ENCODE measurements at regions not wholly inside any gene's neighbourhood (a gene's known extent, or its start where the extent isn't known, plus 50 kb on each side); places are given as distances from the start of the nearest gene placed in this dataset.

GRCh38 chr5:164351245-164351834, 845.9 kb downstream of the MAT2B start:
- no peak for DNase-seq (ENCODE audit: low read depth)

- no peak for DNase-seq (ENCODE audit: low read depth)
These were observed 847.3 kb downstream of the MAT2B start for GRCh38 chr5:164352695-164353094.

- no peak for DNase-seq (ENCODE audit: low read depth)
These were observed 847.7 kb downstream of the MAT2B start for GRCh38 chr5:164353155-164353554.

GRCh38 chr5:164354139-164354751, 848.8 kb downstream of the MAT2B start:
- DNase-seq (ENCODE audit: low read depth), result no peak

GRCh38 chr5:164355267-164355830, 849.9 kb downstream of the MAT2B start:
- DNase-seq (ENCODE audit: low read depth), result no peak

GRCh38 chr5:164356790-164357189, 851.4 kb downstream of the MAT2B start:
- DNase-seq (ENCODE audit: low read depth), result no peak

DNA sequence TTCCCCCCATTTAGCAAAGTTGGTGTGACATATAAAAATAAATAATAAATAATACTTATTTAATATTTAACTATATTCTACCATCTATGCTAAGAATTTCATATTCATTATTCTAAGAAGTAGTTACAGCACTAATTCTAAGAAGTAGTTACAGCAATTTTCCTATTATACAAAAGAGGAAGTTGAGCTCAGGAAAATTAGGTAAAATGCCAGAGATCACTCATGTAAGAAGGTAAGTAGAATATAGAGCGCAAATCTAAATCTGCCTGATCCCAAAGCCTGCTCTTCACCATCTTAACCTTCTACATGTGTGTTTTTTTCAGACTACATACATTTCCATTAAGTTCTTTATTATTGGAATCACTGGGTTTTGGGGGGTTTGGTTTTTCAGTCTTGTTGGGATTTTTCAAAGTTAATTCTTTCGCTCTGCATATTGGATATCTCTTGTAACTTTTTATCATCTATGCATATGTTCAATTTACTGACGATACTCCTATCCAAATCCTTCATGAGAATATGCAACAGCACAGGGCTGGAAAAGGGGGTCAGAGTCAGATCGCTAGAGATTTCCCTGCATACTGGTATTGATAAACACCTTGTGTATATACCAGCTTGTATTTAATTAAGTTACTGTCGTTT, 852.1 kb downstream of the MAT2B start:
- no peak for DNase-seq (ENCODE audit: low read depth)

GRCh38 chr5:164358531-164359259, 853.3 kb downstream of the MAT2B start:
- no peak for DNase-seq (ENCODE audit: low read depth)

DNA sequence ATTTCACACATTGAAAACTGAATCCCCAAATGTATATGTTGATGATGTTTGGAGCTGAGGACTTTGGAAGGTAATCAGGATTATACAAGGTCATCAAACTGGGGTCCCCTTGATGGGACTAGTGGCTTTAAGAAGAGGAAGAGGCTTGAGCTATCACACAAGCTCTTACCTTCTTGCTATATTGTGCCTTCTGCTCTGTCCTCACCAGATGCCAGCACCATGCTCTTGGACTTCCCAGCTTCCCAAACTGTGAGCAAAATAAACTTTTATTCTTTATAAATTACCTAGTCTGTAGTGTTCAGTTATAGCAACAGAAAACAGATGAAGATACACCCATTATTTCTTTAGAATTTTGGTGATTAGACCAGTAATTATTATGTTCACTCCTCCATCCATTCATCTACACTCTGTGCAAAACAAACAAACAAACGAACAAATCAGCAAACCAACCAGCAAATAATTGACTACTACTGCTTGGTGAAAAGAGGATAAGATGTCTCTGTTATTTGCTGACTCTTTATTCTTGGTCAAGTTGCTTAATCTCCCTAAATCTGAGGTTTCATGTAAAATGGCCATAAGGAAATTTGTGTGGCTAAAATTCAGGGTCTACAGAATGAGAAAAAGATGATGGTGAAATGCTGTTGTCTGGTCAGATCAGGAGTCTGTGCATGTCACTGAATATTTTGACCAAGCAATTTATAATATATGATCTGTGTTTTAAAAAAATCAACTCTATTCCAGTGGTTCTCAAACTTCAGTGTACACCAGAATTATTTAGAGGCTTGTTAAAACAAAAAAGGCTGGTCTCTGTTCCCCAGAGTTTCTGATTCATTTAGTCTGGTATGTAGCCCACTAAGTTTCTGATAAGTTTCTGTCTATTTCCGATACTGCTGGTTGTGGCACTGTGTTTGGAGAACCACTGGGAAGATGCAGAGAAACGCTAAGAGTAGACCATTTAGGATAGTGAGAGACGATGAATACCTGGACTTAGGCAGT, 854.1 kb downstream of the MAT2B start:
- DNase-seq (ENCODE audit: low read depth), result no peak

DNA sequence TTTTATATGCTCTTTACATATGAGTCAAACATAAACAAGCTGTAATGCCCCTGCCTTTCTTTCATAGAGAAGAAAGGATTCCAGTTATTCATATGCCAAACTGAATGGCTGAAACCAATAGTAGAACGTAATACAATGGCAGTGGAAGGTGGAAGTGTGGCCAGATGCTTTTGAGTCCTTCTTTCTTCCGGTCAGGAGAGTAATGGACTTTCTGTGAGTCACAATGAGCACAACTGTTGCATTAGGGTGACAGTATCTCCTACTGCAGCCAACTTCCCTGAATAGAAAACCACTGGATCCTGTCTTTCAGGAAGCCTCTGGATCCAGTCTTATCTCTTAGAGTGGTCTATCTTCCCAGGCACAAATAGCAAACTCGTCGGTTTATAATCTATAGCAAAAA, 855.2 kb downstream of the MAT2B start:
- no peak for DNase-seq (ENCODE audit: low read depth)

GRCh38 chr5:164361986-164362385, 856.6 kb downstream of the MAT2B start:
- DNase-seq (ENCODE audit: low read depth), result no peak

DNA sequence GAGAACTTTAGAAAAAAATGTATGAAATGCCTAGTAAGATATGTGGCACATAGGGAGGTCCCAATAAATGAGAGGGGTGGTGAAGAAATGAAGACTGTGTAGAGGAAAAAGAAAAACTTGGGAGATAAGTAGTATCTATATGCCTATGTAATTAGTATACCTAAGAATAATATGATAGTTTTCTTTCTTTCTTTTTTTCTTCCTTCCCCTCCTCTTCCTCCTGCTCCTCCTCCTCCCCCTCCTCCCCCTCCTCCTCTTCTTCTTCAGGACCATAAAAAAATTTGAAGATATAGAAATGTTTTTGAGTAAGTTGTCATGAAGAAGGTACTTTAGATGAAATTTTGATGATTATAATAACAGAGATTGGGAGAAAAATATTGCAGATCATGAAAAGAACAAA, 857.4 kb downstream of the MAT2B start:
- DNase-seq (ENCODE audit: low read depth), result no peak

- no peak for DNase-seq (ENCODE audit: low read depth)
These were observed 859.1 kb downstream of the MAT2B start for GRCh38 chr5:164364237-164365208.

DNA sequence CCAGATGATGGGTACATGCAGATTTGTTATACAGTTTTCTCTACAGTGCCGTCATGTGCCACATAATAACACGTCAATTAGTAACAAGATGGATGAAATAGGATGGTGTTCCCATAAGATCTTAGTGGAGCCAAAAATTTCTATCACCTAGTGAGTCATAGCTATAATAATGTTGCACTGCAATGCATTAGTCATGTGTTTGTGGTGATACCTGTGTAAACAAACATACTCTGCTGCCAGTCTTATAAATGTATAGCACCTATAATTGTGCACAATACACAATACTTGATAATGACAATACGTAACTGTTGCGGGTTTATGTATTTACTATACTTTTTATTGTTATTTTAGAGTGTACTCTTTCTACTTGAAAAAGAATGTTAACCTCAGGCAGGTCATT, 865.4 kb downstream of the MAT2B start:
- no peak for DNase-seq (ENCODE audit: low read depth)

DNA sequence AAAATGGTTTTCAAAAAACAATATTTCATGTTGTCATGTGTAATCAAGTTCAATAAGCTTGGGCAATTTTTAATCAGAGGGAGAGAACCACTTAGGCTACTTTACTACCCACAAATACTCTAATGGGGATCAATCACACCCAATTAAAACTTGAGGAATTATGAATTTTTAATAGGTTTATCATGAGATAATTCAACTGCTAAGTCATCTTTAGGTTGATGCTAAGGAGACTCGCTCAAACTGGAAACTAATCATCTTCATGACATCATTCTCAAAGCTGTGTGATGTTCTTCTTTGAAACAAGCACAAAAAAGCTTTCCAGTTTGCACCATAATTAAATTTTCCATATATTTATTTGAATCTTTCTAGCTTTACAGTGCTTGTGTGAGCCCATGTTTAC, 867.5 kb downstream of the MAT2B start:
- DNase-seq (ENCODE audit: low read depth), result no peak

GRCh38 chr5:164373876-164374275, 868.5 kb downstream of the MAT2B start:
- DNase-seq (ENCODE audit: low read depth), result no peak

- no peak for DNase-seq (ENCODE audit: low read depth)
These were observed 869.6 kb downstream of the MAT2B start for GRCh38 chr5:164375051-164375450.

GRCh38 chr5:164376843-164377242, 871.4 kb downstream of the MAT2B start:
- no peak for DNase-seq (ENCODE audit: low read depth)

DNA sequence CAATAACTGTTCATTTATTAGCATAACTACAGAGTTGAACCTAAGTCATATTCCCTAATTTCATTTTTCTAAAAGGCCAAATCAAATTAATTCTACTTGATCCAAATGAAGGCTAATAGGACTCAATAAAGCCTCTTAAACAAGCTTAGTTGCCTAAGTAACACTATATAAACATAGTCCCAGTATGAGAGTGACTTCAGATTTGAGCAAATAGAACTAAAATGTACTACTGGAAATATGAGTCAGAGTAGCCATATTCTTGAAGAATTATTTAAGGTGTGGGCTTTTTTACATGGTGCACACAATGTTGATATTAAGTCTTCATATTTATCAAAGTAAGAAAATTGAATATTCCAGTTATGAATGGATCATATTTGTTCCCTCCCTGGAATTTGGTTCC, 872.3 kb downstream of the MAT2B start:
- DNase-seq (ENCODE audit: low read depth), result no peak

DNA sequence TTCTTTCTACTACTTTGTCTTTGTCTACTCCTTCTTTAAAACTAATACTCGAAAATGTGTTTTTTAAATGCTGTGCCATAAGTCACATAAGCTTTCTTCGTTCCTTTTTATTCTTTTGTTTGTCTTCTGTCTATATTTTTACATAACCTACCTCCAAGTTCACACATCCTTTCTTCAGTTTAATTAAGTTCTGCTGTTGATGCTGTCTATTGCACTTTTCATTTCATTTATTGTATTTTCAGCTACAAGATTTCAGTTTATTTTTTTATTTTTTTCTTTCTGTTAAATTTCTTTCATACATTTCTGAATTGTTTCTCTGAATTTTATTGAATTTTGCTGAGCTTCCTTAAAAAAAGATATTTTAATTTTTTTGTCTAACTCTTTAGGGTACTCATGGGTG, 878.2 kb downstream of the MAT2B start:
- DNase-seq (ENCODE audit: low read depth), result no peak
